Stomach smooth muscle (tissue), 2 donors: ENCODE measurements at regions not wholly inside any gene's neighbourhood (a gene's known extent, or its start where the extent isn't known, plus 50 kb on each side); places are given as distances from the start of the nearest gene placed in this dataset.
"Not testable (repeated sequence)": the region's sequence is repeated elsewhere in the genome, so short reads cannot be mapped to it uniquely, and the experiment has no call there.

ENCODE experiments used
- H3K27ac ChIP-seq: one replicate; pipeline ENCODE4 v1.7.0; 2013; ENCODE audit warnings: mild to moderate bottlenecking, low read length, inconsistent platforms
- H3K27me3 ChIP-seq, 2 donors: one replicate each; pipeline ENCODE4 v1.7.0; 2013; ENCODE audit warnings: low read length in 2 of 2; ENCODE audit not compliant: insufficient read depth in 2 of 2, control insufficient read depth in 1 of 2
- H3K36me3 ChIP-seq, 2 donors: one replicate each; pipeline ENCODE4 v1.7.0; 2013; ENCODE audit warnings: low read length in 2 of 2; ENCODE audit not compliant: control insufficient read depth in 2 of 2, insufficient read depth in 2 of 2
- H3K4me1 ChIP-seq: one replicate; pipeline ENCODE4 v1.7.0; 2013; ENCODE audit warnings: low read length; ENCODE audit not compliant: control insufficient read depth, insufficient read depth
- H3K4me3 ChIP-seq, 2 donors: one replicate each; pipeline ENCODE4 v1.7.0; 2013; ENCODE audit warnings: low read length in 2 of 2
- H3K9ac ChIP-seq, 2 donors: one replicate each; pipeline ENCODE4 v1.7.0; 2013; ENCODE audit warnings: low read length in 2 of 2, mild to moderate bottlenecking in 1 of 2
- H3K9me3 ChIP-seq, 2 donors: one replicate each; pipeline ENCODE4 v1.7.0; 2013; ENCODE audit warnings: low read length in 2 of 2; ENCODE audit not compliant: control insufficient read depth in 2 of 2
- donor health status: healthy.
- donor health status: Pancreatic carcinoma.

GRCh38 chr5:101278917-101279316 lies 375.8 kb upstream of the ST8SIA4 start:
- Histone ChIP-seq H3K9ac (no peak overlapping the region), H3K4me1 (no peaks in the 10 kb centered on the region), H3K27me3 (no peaks in the 10 kb centered on the region), H3K9me3 (no peaks in the 10 kb centered on the region), H3K36me3 (no peaks in the 10 kb centered on the region), H3K4me3 (no peak overlapping the region), H3K27ac (no peak overlapping the region)

- no peaks in the 10 kb centered on the region for H3K36me3 ChIP-seq
- no peaks in the 10 kb centered on the region for H3K9me3 ChIP-seq
- no peak overlapping the region for H3K27ac ChIP-seq
- no peaks in the 10 kb centered on the region for H3K27me3 ChIP-seq
- H3K4me3 ChIP-seq: no peak overlapping the region
- H3K4me1 ChIP-seq: no peaks in the 10 kb centered on the region
- no peak overlapping the region for H3K9ac ChIP-seq
These were observed 375.1 kb upstream of the ST8SIA4 start for GRCh38 chr5:101278011-101278687.

DNA sequence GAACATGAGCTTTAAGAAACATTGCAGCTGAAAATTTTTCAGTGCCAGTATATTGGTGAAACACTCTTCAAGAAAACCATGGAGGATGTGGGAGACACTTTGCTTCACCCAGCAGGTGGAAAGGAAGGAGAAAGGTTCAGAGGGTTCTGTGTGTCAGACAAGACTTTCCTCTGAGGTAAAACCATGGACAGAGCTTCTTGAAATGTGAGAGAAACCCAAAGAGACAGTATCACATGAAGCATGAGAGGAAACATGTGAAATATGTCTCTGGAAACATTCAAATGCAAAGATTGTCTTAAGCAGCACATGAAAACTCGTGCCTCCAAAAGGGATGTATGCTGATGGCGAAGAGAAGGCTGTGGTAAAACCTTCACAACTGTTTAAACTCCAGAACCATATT lies 368.9 kb upstream of the ST8SIA4 start:
- no peak overlapping the region for H3K9ac ChIP-seq
- no peaks in the 10 kb centered on the region for H3K27me3 ChIP-seq
- no peaks in the 10 kb centered on the region for H3K9me3 ChIP-seq
- H3K4me3 ChIP-seq: no peak overlapping the region
- H3K36me3 ChIP-seq: no peaks in the 10 kb centered on the region
- no peaks in the 10 kb centered on the region for H3K4me1 ChIP-seq
- no peak overlapping the region for H3K27ac ChIP-seq

GRCh38 chr5:101271416-101271815 lies 368.3 kb upstream of the ST8SIA4 start:
- Histone ChIP-seq H3K9me3 (no peaks in the 10 kb centered on the region), H3K4me3 (no peak overlapping the region), H3K27ac (no peak overlapping the region), H3K9ac (no peak overlapping the region), H3K36me3 (no peaks in the 10 kb centered on the region), H3K27me3 (no peaks in the 10 kb centered on the region), H3K4me1 (no peaks in the 10 kb centered on the region)

DNA sequence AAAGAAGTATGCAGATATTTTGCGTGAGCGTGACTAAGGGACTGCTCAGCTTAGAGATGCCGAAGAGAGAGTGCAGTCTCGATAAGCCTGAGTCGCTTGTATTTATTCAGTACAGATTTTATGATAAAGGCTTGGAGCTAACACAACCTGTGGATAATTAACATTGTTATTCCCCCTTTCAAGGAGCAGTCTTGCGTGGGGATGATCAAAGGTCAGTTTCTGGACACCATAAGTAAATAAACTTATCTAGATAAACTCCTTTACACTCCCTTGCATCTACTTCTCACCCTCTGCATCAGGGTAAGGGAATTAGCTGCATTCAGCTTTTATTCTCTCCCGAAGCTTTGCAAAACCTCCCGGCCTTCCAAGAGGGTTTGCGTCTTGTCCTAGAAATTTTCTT lies 357.8 kb upstream of the ST8SIA4 start:
- H3K27ac ChIP-seq: no peak overlapping the region
- H3K36me3 ChIP-seq: no peaks in the 10 kb centered on the region
- H3K9ac ChIP-seq: no peak overlapping the region
- no peaks in the 10 kb centered on the region for H3K4me1 ChIP-seq
- no peak overlapping the region for H3K4me3 ChIP-seq
- H3K9me3 ChIP-seq: no peaks in the 10 kb centered on the region
- H3K27me3 ChIP-seq: no peaks in the 10 kb centered on the region

- Histone ChIP-seq H3K27me3 (no peaks in the 10 kb centered on the region), H3K4me1 (no peaks in the 10 kb centered on the region), H3K4me3 (no peak overlapping the region), H3K9me3 (no peaks in the 10 kb centered on the region), H3K27ac (no peak overlapping the region), H3K9ac (no peak overlapping the region), H3K36me3 (no peaks in the 10 kb centered on the region)
These were observed 350.0 kb upstream of the ST8SIA4 start for GRCh38 chr5:101253096-101253495.

DNA sequence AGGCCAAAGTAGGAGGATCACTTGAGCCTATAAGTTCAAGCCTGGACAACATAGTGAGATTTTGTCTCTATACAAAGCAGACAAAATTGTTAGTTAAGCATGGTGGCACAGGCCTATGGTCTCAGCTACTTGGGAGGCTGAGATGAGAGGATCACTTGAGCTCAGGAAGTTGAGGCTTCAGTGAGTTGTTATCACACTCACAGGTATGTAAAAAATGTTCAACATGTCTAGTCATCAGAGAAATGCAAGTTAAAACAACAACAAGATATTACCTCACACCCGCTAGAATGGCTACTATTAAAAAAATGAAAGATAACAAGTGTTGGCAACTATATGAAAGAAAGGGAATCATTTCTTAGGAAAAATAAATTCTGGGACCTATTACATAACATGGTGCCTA lies 341.5 kb upstream of the ST8SIA4 start:
- Histone ChIP-seq H3K4me3 (no peak overlapping the region), H3K9ac (no peak overlapping the region), H3K9me3 (no peaks in the 10 kb centered on the region), H3K4me1 (no peaks in the 10 kb centered on the region), H3K36me3 (no peaks in the 10 kb centered on the region), H3K27ac (no peak overlapping the region), H3K27me3 (no peaks in the 10 kb centered on the region)

DNA sequence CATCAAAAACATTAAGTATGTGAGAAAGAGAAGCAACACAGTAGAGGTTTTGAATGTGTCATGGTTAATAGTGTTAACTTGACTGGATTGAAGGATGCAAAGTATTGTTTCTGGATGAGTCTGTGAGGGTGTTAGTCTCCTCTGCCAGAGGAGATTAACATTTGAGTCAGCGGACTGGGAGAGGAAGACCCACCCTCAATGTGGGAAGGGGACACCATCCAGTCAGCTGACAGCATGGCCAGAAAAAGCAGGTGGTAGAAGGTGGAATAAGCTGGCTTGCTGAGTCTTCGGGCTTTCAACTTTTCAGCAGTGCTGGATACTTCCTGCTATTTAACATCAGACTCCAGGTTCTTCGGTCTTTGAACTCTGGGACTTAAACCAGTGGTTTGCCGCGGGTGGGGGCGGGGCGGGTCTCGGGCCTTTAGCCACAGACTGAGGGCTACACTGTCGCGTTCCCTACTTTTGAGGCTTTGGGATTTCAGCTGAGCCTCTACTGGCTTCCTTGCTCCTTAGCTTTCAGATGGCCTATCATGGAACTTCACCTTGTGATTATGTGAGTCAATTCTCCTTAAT lies 309.9 kb upstream of the ST8SIA4 start:
- Histone ChIP-seq H3K27ac (no peak overlapping the region), H3K4me3 (no peak overlapping the region), H3K27me3 (no peaks in the 10 kb centered on the region), H3K4me1 (no peaks in the 10 kb centered on the region), H3K9ac (no peak overlapping the region), H3K9me3 (no peaks in the 10 kb centered on the region), H3K36me3 (no peaks in the 10 kb centered on the region)

DNA sequence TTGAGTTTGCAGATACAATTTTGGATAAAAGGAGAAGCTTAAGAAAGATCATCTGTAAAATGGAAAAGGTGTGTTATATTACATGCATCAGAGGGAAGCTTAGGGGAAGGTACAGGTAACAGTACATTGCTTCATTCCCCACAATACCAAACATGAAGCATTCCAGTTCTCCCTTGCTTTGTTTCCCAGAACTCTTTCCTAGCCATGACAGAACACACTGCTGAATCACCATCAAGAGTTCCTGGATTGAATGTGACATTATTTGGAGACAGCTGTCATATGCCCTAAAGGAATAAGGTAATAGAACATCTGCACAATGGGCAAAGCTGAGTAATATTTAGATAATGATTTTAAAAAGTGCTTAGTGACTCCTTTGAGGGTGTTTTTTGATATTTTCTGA lies 303.5 kb upstream of the ST8SIA4 start:
- Histone ChIP-seq H3K4me3 (no peak overlapping the region), H3K27ac (no peak overlapping the region), H3K9me3 (no peaks in the 10 kb centered on the region), H3K27me3 (no peaks in the 10 kb centered on the region), H3K36me3 (no peaks in the 10 kb centered on the region), H3K4me1 (no peaks in the 10 kb centered on the region), H3K9ac (no peak overlapping the region)

DNA sequence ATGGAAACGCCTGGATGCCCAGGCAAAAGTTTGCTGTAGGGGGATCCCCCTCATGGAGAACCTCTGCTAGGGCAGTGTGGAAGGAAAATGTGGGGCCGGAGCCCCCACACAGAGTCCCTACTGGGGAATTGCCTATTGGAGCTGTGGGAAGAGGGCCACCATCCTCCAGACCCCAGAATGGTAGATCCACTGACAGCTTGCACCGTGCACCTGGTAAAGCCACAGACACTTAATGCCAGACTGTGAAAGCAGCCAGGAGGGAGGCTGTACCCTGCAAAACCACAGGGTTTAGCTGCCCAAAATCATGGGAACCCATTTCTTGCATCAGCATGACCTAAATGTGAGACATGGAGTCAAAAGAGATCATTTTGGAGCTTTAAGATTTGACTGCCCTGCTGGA lies 302.0 kb upstream of the ST8SIA4 start:
- H3K36me3 ChIP-seq, H3K9me3 ChIP-seq, H3K27me3 ChIP-seq, H3K9ac ChIP-seq, H3K27ac ChIP-seq, H3K4me3 ChIP-seq, H3K4me1 ChIP-seq: not testable (repeated sequence)

- not testable (repeated sequence) for H3K9me3 ChIP-seq, H3K36me3 ChIP-seq, H3K4me3 ChIP-seq, H3K27me3 ChIP-seq, H3K4me1 ChIP-seq, H3K27ac ChIP-seq, H3K9ac ChIP-seq
These were observed 277.3 kb upstream of the ST8SIA4 start for GRCh38 chr5:101180365-101180764.
